HCT116 (cell line): ENCODE measurements at regions not wholly inside any gene's neighbourhood (a gene's known extent, or its start where the extent isn't known, plus 50 kb on each side); places are given as distances from the start of the nearest gene placed in this dataset.

Source experiments
- ATAC-seq: fragments of 200-7000 bp; cut with Tn5 transposase; 2 replicates; pipeline ENCODE4 v1.9.1; 2020; ENCODE audit warnings: mild to moderate bottlenecking, moderate library complexity
- BruUV-seq: library from RNA; stranded (reverse); fragments of 400-500 nt; replicated peaks from 2 replicates; lab custom pipeline; 2021; lab: Mats Ljungman, UMichigan
- CTCF ChIA-PET: fragments of 300-600 bp; sonication (Branson Sonifier 250); formaldehyde crosslinking; loops from one replicate; lab custom pipeline; 2021; ENCODE audit warnings: antibody characterized with exemption; lab: Charles Lee
- POLR2A ChIA-PET: fragments of 300-600, 350-600 bp; sonication (Branson Sonifier 250); formaldehyde crosslinking; loops from one replicate; lab custom pipeline; 2021; ENCODE audit warnings: antibody characterized with exemption; lab: Charles Lee
- RAD21 ChIA-PET, 2 experiments: fragments of 300-600 bp; sonication (Branson Sonifier 250); formaldehyde crosslinking; loops; one replicate each; lab custom pipeline; 2023; ENCODE audit warnings: low total read pairs in 2 of 2; ENCODE audit not compliant: uncharacterized antibody in 2 of 2, unreplicated experiment in 2 of 2, low non-redundant PET in 1 of 2; lab: Charles Lee
- DNase-seq: peaks from one replicate; pipeline ENCODE4 v3.0.0-alpha.2; 2010; ENCODE audit warnings: low read depth, low spot score
- H2AFZ ChIP-seq: fragments of 200-600 bp; shearing (Covaris generic), sonication (generic); 2 replicates; pipeline ENCODE4 v1.6.1; 2017; ENCODE audit warnings: low read depth, mixed run types, mixed read lengths, antibody characterized with exemption, low read length; ENCODE audit not compliant: poor library complexity, severe bottlenecking
- H3K27ac ChIP-seq: 2 replicates; pipeline ENCODE4 v1.5.1; 2012; ENCODE audit warnings: low read depth, low read length
- H3K27me3 ChIP-seq: fragments of 200-600 bp; sonication (generic); 2 replicates; pipeline ENCODE4 v1.6.1; 2016; ENCODE audit warnings: mixed run types, low read length, mixed read lengths; ENCODE audit not compliant: insufficient read depth
- H3K36me3 ChIP-seq, 2 experiments: fragments of 200-500 bp in 1 of 2; fragments of 200-600 bp in 1 of 2; sonication (Bioruptor generic) in 1 of 2; sonication (generic) in 1 of 2; 2 replicates each; pipeline versions ENCODE4 v1.5.1 to v1.6.1; 2014 to 2016; ENCODE audit warnings: low read length in 2 of 2, inconsistent platforms in 1 of 2, mixed read lengths in 1 of 2, mixed run types in 1 of 2; ENCODE audit not compliant: insufficient read depth in 2 of 2, control insufficient read depth in 1 of 2
- H3K4me1 ChIP-seq, 2 experiments: fragments of 200-600 bp in 1 of 2; sonication (generic) in 1 of 2; 2 replicates each; pipeline versions ENCODE4 v1.5.1 to v1.6.1; 2012 to 2017; ENCODE audit warnings: low read length in 2 of 2, inconsistent platforms in 1 of 2, mild to moderate bottlenecking in 1 of 2, mixed read lengths in 1 of 2, mixed run types in 1 of 2, moderate library complexity in 1 of 2; ENCODE audit not compliant: insufficient read depth in 2 of 2, control insufficient read depth in 1 of 2
- H3K4me2 ChIP-seq: fragments of 200-600 bp; sonication (generic); 2 replicates; pipeline ENCODE4 v1.6.1; 2017; ENCODE audit warnings: mixed run types, low read length, mixed read lengths
- H3K4me3 ChIP-seq, 2 experiments: fragments of 200-600 bp in 1 of 2; sonication (generic) in 1 of 2; replicated peaks in 1 of 2; 2 replicates each; pipeline ENCODE4 v1.5.1; 2011 to 2016; ENCODE audit warnings: low read length in 2 of 2, control low read depth in 1 of 2, low read depth in 1 of 2, mild to moderate bottlenecking in 1 of 2, mixed read lengths in 1 of 2, mixed run types in 1 of 2
- H3K79me2 ChIP-seq: fragments of 200-600 bp; sonication (generic); 2 replicates; pipeline ENCODE4 v1.6.1; 2017; ENCODE audit warnings: mild to moderate bottlenecking, mixed run types, low read length, moderate library complexity, mixed read lengths; ENCODE audit not compliant: insufficient read depth
- H3K9ac ChIP-seq: fragments of 200-600 bp; sonication (generic); 2 replicates; pipeline ENCODE4 v1.6.1; 2016; ENCODE audit warnings: low read length, mixed read lengths
- H3K9me2 ChIP-seq: fragments of 200-600 bp; sonication (generic), shearing (Covaris generic); 2 replicates; pipeline ENCODE4 v1.6.1; 2017; ENCODE audit warnings: mixed run types, mild to moderate bottlenecking, moderate library complexity; ENCODE audit not compliant: insufficient read depth
- H3K9me3 ChIP-seq, 2 experiments: fragments of 200-500 bp in 1 of 2; fragments of 200-600 bp in 1 of 2; sonication (Bioruptor generic) in 1 of 2; sonication (generic) in 1 of 2; 2 replicates each; pipeline ENCODE4 v1.6.1; 2014 to 2017; ENCODE audit warnings: low read length in 2 of 2, mixed read lengths in 2 of 2, inconsistent platforms in 1 of 2, low read depth in 1 of 2, mild to moderate bottlenecking in 1 of 2, mixed run types in 1 of 2, moderate library complexity in 1 of 2; ENCODE audit not compliant: control insufficient read depth in 1 of 2, insufficient read depth in 1 of 2
- H4K20me1 ChIP-seq: fragments of 200-600 bp; sonication (generic), shearing (Covaris generic); 2 replicates; pipeline ENCODE4 v1.6.1; 2017; ENCODE audit warnings: mixed run types, mild to moderate bottlenecking, moderate library complexity; ENCODE audit not compliant: insufficient read depth
- EGR1 ChIP-seq: IDR thresholded peaks from 2 replicates; pipeline ENCODE4 v1.6.1; 2012; ENCODE audit warnings: low read depth
- ELF1 ChIP-seq: IDR thresholded peaks from 2 replicates; pipeline ENCODE4 v1.6.1; 2012; ENCODE audit warnings: low read depth, borderline replicate concordance
- EZH2 ChIP-seq: fragments of 200-600 bp; sonication (generic); IDR thresholded peaks from 2 replicates; pipeline ENCODE4 v1.6.1; 2017; ENCODE audit warnings: antibody characterized with exemption, mixed run types
- EZH2phosphoT487 ChIP-seq: fragments of 200-600 bp; IDR thresholded peaks from 2 replicates; pipeline ENCODE4 v1.6.1; 2018; ENCODE audit warnings: antibody characterized with exemption, borderline replicate concordance
- FOSL1 ChIP-seq: IDR thresholded peaks from 2 replicates; pipeline ENCODE4 v1.6.1; 2012; ENCODE audit warnings: low read depth
- JUND ChIP-seq: IDR thresholded peaks from 2 replicates; pipeline ENCODE4 v1.6.1; 2012
- POLR2A ChIP-seq: IDR thresholded peaks from 2 replicates; pipeline ENCODE4 v1.7.0; 2011; ENCODE audit warnings: borderline replicate concordance; ENCODE audit not compliant: insufficient read depth, insufficient read length; ENCODE audit errors: extremely low read depth
- SP1 ChIP-seq: IDR thresholded peaks from 2 replicates; pipeline ENCODE4 v1.6.1; 2012; ENCODE audit warnings: low read depth
- SRF ChIP-seq: IDR thresholded peaks from 2 replicates; pipeline ENCODE4 v1.6.1; 2012; ENCODE audit warnings: low read depth
- TCF7L2 ChIP-seq: IDR thresholded peaks from 2 replicates; pipeline ENCODE4 v1.7.0; 2011; ENCODE audit warnings: borderline replicate concordance, inconsistent platforms; ENCODE audit not compliant: insufficient read depth, insufficient read length; ENCODE audit errors: extremely low read depth
- YY1 ChIP-seq: IDR thresholded peaks from 2 replicates; pipeline ENCODE4 v1.6.1; 2011; ENCODE audit warnings: low read length, low read depth, moderate library complexity, mild to moderate bottlenecking; ENCODE audit not compliant: insufficient replicate concordance; ENCODE audit errors: extremely low read depth
- intact Hi-C: fragments of 100-400 bp; cut with micrococcal nuclease; formaldehyde crosslinking; loops from 2 replicates; pipeline ENCODE4 v1.10.0; 2022
- TF ChIP-seq, protein P1 (sequence below): IDR thresholded peaks from 2 replicates; pipeline ENCODE4 v1.6.1; 2011; ENCODE audit warnings: mild to moderate bottlenecking, low read length, moderate library complexity; ENCODE audit not compliant: insufficient replicate concordance; ENCODE audit errors: extremely low read depth
- TF ChIP-seq, protein P2 (sequence below): IDR thresholded peaks from 2 replicates; pipeline ENCODE4 v1.6.1; 2012
- TF ChIP-seq, protein P3 (sequence below), 3 experiments: fragments of 200-600 bp in 1 of 3; sonication (generic) in 1 of 3; IDR thresholded peaks in 2 of 3; conservative IDR thresholded peaks in 1 of 3; 2 replicates each; pipeline ENCODE4 v1.5.1; 2012 to 2017; ENCODE audit warnings: low read depth in 2 of 3, low read length in 2 of 3, antibody characterized with exemption in 1 of 3, borderline replicate concordance in 1 of 3, control low read depth in 1 of 3, mild to moderate bottlenecking in 1 of 3, mixed read lengths in 1 of 3, mixed run types in 1 of 3, moderate library complexity in 1 of 3; ENCODE audit not compliant: insufficient read depth in 1 of 3
- TF ChIP-seq, protein P4 (sequence below): IDR thresholded peaks from 2 replicates; pipeline ENCODE4 v1.6.1; 2012; ENCODE audit warnings: low read depth

DNA sequence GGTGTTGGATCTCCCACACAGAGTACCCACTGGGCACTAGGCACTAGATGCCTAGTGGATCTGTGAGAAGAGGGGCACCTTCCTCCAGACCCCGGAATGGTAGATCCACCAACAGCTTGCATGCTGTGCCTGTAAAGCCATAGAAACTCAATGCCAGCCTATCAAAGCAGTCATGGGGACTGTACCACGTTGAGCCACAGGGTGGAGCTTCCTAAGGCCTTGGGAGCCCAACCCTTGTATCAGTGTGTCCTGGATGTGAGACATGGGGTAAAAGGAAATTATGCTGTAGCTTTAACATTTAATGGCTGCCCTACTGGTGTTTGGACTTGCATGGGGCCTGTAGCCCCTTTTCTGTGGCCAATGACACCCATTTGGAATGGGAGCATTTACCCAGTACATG lies 1024.9 kb downstream of the TMEM121 start:
- peaks cover 6 to 20% of the 10 kb centered on the region in 2 experiments; a peak in 2 of 4 replicates for H3K9me3 ChIP-seq
- no peak for ATAC-seq
- H3K4me3 ChIP-seq, result no peak overlapping the region
- RAD21 ChIA-PET, result no interaction called here
- H3K9ac ChIP-seq, result no peak overlapping the region
- H3K27me3 ChIP-seq, result no peaks in the 10 kb centered on the region
- intact Hi-C loops, result no loop called here
- H2AFZ ChIP-seq, result no peak overlapping the region
- H3K27ac ChIP-seq, result no peak overlapping the region
- H3K4me1 ChIP-seq, result no peaks in the 10 kb centered on the region
- POLR2A ChIA-PET, result no interaction called here
- CTCF ChIA-PET, result no interaction called here
- no peaks in the 10 kb centered on the region for H4K20me1 ChIP-seq
- BruUV-seq, result no TSS peak
- no peak overlapping the region for H3K4me2 ChIP-seq
- no peak for DNase-seq
- H3K9me2 ChIP-seq, result no peaks in the 10 kb centered on the region
- no peaks in the 10 kb centered on the region for H3K79me2 ChIP-seq
- no peak for TF ChIP-seq JUND
- no peak for TF ChIP-seq YY1
- TF ChIP-seq, protein P1, sequence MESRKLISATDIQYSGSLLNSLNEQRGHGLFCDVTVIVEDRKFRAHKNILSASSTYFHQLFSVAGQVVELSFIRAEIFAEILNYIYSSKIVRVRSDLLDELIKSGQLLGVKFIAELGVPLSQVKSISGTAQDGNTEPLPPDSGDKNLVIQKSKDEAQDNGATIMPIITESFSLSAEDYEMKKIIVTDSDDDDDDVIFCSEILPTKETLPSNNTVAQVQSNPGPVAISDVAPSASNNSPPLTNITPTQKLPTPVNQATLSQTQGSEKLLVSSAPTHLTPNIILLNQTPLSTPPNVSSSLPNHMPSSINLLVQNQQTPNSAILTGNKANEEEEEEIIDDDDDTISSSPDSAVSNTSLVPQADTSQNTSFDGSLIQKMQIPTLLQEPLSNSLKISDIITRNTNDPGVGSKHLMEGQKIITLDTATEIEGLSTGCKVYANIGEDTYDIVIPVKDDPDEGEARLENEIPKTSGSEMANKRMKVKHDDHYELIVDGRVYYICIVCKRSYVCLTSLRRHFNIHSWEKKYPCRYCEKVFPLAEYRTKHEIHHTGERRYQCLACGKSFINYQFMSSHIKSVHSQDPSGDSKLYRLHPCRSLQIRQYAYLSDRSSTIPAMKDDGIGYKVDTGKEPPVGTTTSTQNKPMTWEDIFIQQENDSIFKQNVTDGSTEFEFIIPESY, result no peak
- no peak for TF ChIP-seq EZH2phosphoT487
- TF ChIP-seq, protein P2, sequence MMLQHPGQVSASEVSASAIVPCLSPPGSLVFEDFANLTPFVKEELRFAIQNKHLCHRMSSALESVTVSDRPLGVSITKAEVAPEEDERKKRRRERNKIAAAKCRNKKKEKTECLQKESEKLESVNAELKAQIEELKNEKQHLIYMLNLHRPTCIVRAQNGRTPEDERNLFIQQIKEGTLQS, result no peak
- no peak for TF ChIP-seq POLR2A
- no peak for TF ChIP-seq TCF7L2
- no peak for TF ChIP-seq EZH2
- no peak for TF ChIP-seq SRF
- TF ChIP-seq, protein P3, sequence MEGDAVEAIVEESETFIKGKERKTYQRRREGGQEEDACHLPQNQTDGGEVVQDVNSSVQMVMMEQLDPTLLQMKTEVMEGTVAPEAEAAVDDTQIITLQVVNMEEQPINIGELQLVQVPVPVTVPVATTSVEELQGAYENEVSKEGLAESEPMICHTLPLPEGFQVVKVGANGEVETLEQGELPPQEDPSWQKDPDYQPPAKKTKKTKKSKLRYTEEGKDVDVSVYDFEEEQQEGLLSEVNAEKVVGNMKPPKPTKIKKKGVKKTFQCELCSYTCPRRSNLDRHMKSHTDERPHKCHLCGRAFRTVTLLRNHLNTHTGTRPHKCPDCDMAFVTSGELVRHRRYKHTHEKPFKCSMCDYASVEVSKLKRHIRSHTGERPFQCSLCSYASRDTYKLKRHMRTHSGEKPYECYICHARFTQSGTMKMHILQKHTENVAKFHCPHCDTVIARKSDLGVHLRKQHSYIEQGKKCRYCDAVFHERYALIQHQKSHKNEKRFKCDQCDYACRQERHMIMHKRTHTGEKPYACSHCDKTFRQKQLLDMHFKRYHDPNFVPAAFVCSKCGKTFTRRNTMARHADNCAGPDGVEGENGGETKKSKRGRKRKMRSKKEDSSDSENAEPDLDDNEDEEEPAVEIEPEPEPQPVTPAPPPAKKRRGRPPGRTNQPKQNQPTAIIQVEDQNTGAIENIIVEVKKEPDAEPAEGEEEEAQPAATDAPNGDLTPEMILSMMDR (IDR thresholded peaks at IDR 0.05 in 2 of 3, conservative IDR thresholded peaks at IDR 0.05 in 1 of 3; ENCODE audit: borderline replicate concordance in 1 of 3, insufficient read depth in 1 of 3, low read depth in 2 of 3, low read length in 2 of 3), result no peak
- no peak for TF ChIP-seq FOSL1
- no peak for TF ChIP-seq ELF1
- TF ChIP-seq EGR1, result no peak
- TF ChIP-seq, protein P4, sequence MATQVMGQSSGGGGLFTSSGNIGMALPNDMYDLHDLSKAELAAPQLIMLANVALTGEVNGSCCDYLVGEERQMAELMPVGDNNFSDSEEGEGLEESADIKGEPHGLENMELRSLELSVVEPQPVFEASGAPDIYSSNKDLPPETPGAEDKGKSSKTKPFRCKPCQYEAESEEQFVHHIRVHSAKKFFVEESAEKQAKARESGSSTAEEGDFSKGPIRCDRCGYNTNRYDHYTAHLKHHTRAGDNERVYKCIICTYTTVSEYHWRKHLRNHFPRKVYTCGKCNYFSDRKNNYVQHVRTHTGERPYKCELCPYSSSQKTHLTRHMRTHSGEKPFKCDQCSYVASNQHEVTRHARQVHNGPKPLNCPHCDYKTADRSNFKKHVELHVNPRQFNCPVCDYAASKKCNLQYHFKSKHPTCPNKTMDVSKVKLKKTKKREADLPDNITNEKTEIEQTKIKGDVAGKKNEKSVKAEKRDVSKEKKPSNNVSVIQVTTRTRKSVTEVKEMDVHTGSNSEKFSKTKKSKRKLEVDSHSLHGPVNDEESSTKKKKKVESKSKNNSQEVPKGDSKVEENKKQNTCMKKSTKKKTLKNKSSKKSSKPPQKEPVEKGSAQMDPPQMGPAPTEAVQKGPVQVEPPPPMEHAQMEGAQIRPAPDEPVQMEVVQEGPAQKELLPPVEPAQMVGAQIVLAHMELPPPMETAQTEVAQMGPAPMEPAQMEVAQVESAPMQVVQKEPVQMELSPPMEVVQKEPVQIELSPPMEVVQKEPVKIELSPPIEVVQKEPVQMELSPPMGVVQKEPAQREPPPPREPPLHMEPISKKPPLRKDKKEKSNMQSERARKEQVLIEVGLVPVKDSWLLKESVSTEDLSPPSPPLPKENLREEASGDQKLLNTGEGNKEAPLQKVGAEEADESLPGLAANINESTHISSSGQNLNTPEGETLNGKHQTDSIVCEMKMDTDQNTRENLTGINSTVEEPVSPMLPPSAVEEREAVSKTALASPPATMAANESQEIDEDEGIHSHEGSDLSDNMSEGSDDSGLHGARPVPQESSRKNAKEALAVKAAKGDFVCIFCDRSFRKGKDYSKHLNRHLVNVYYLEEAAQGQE, result no peak
- TF ChIP-seq SP1, result no peak
- H3K36me3 ChIP-seq, result no peaks in the 10 kb centered on the region
